ENCODE measurements at regions not wholly inside any gene's neighbourhood (a gene's known extent, or its start where the extent isn't known, plus 50 kb on each side); places are given as distances from the start of the nearest gene placed in this dataset.

DNA sequence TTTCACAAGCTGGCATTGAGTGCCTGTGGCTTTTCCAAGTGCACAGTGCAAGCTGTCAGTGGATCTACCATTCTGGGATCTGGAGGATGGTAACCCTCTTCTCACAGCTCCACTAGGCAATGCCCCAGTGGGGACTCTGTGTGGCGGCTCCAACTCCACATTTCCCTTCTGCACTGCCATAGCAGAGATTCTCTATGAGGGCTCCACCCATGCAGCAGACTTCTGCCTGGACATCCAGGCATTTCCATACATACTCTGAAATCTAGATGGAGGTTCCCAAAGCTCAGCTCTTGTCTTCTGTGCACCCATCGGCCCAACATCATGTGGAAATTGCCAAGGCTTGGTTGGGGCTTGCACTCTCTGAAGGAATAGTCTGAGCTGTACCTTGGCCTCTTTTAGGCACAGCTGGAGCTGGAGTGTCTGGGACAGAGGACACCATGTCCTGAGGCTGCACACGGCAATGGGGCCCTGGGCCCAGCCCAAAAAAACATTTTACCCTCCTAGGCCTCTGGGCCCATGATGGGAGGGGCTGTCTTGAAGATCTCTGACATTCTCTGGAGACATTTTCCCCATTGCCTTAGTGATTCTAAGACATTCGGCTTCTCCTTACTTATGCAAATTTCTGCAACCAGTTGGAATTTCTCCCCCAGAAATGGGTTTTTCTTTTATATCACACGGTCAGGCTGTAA is 313.3 kb upstream of the SFSWAP start:
- TF ChIP-seq, protein P1, sequence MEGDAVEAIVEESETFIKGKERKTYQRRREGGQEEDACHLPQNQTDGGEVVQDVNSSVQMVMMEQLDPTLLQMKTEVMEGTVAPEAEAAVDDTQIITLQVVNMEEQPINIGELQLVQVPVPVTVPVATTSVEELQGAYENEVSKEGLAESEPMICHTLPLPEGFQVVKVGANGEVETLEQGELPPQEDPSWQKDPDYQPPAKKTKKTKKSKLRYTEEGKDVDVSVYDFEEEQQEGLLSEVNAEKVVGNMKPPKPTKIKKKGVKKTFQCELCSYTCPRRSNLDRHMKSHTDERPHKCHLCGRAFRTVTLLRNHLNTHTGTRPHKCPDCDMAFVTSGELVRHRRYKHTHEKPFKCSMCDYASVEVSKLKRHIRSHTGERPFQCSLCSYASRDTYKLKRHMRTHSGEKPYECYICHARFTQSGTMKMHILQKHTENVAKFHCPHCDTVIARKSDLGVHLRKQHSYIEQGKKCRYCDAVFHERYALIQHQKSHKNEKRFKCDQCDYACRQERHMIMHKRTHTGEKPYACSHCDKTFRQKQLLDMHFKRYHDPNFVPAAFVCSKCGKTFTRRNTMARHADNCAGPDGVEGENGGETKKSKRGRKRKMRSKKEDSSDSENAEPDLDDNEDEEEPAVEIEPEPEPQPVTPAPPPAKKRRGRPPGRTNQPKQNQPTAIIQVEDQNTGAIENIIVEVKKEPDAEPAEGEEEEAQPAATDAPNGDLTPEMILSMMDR (conservative IDR thresholded peaks at IDR 0.05; ENCODE audit: low read depth, low read length) = no peak
- TF ChIP-seq EZH2 (IDR thresholded peaks at IDR 0.05; ENCODE audit: borderline replicate concordance, low read depth, low read length, poor library complexity, severe bottlenecking) = no peak
